GM03348 (cell line): ENCODE measurements at regions not wholly inside any gene's neighbourhood (a gene's known extent, or its start where the extent isn't known, plus 50 kb on each side); places are given as distances from the start of the nearest gene placed in this dataset.

ENCODE experiments used
- DNase-seq: peaks from one replicate; pipeline ENCODE4 v3.0.0; 2012; ENCODE audit warnings: low spot score

DNA sequence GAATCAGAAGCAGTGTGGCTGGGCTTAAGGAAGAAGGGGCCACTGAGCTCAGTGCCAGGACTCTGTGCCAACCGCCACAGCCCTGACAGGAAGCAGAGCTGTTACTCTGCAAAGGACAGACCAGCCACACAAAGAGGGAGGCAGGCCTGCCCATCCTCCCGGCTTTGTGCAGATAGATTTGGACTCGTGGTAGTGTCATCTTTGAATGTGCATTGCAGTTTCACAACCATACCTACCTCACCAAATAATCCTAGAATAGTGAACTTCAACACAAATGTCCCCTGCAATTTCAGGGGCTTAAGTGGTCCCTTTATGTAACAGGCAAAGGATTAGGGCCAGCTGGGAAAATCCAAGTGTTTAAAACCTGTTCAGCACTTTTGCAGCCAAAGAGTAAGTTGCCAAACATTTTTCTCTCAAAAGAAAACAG, 55.1 kb upstream of the CLDN10 start:
- no peak for DNase-seq

DNA sequence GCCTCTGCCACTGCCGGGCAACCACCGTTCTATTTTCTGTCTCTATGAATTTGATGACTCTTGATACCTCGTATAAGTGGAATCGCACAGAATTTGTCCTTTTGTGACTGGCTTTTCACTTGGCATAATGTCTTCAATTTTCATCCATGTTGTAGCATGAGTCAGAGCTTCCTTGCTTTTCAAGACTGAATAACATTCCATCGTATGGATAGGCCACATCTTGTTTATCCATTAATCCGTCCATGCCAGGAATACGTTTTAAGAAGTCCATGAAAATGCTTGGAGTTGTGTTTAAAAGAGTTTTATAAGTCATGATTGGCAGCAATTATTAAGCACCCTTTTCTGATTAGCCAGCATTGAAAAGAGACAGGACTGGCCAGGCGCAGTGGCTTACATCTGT, 53.6 kb upstream of the CLDN10 start:
- no peak for DNase-seq

DNA sequence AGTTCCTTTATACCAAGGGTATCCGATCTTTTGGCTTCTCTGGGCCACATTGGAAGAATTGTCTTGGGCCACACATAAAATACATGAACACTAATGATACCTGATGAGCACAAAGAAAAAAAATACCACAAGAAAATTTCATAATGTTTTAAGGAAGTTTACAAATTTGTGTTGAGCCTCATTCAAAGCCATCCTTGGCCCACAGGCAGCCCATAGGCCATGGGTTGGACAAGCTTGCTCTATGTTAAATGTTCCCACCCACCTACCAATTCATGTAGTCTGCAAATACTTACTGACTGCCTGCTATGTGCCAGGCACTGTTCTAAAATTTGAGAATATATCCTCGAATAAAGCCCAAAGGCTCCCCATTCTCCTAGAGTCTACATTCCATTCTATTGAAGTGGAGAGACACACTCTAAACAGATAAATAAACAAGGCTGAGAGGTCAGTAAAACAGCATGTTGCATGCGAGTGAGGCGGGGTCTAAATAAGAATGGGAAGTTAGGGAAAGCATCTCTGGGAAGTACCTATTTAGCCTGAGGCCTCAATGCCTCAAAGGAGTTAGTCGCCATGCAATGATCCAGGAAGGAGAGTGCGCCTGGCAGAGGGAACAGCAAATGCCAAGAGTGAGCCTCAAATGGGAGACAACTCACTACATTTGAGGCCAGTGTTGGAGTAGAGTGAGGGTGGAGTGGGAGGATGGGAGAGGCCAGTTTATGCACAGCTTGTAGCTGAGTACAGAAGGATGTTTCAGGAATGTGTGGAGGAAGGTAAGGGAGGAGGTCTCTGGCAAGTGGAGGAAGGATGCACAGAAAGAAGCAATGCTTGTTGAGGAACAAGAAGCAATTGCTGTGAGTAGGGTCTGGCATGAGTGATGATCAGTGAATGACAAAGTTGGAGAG, 52.5 kb upstream of the CLDN10 start:
- no peak for DNase-seq

DNA sequence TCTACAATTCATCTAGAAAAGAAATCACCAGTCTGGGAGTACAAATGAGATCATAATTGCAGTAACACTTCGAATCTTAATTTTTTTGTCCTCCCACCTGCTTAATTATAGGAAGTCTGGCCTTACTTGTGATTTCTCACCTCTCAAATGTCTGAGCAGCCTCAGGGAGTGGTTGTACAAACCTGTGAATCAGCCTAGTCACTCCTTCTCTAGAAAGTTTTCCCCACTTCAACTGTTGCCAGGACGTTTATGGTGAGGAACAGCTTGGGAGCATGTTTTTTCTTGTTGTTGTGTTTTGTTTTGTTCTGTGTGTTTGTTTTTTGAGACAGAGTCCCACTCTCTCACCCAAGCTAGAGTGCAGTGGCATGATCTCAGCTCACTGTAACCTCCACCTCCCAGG, 50.3 kb upstream of the CLDN10 start:
- DNase-seq = no peak
